ENCODE measurements at regions not wholly inside any gene's neighbourhood (a gene's known extent, or its start where the extent isn't known, plus 50 kb on each side); places are given as distances from the start of the nearest gene placed in this dataset.

DNA sequence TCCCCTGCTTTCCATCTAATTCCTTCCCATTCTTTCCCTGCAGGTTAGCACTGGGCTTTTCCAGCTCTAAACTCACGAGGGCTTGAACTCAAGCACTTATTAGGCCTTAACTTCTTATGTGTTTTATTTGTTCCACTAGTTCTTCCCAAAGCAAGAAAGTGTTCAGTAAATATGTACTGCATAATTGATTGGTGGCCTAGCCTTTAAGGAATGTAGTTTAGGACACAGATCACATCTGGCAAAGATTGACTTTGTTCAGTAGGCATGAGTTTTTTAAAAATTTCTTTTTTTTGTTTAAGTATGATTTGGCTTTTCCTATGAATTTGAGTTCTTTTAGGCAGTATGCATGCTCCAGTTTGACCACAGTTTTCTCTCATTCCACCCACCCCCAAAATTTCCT, 285.2 kb downstream of the NPR3 start:
- no peaks in the 10 kb centered on the region for H3K9me3 ChIP-seq (ENCODE audit: low read length)
- no peaks in the 10 kb centered on the region for H3K36me3 ChIP-seq (ENCODE audit: low read depth, low read length)
- H3K9me2 ChIP-seq (replicated peaks; ENCODE audit: low read length) = no peaks in the 10 kb centered on the region
- no peak overlapping the region for H3K4me3 ChIP-seq (ENCODE audit: low read length)
- no peak for DNase-seq
- no peak overlapping the region for H3K27ac ChIP-seq (ENCODE audit: low read length)
- CTCF ChIA-PET = no interaction called here
- H3K27me3 ChIP-seq (ENCODE audit: low read length) = no peaks in the 10 kb centered on the region
- H3K79me2 ChIP-seq (ENCODE audit: low read length) = no peaks in the 10 kb centered on the region
- H3K9ac ChIP-seq (ENCODE audit: low read length) = no peak overlapping the region
- no peaks in the 10 kb centered on the region for H3K4me1 ChIP-seq (ENCODE audit: insufficient read depth, low read length)
- intact Hi-C loops (cut with micrococcal nuclease) = no loop called here
- no peak overlapping the region for H2AFZ ChIP-seq (ENCODE audit: low read length)
- ATAC-seq = no peak
- no peaks in the 10 kb centered on the region for H3F3A ChIP-seq (ENCODE audit: low read length, unreplicated experiment)
- POLR2A ChIA-PET (ENCODE audit: unreplicated experiment) = no interaction called here
- H4K20me1 ChIP-seq (ENCODE audit: low read length) = no peaks in the 10 kb centered on the region
- TF ChIP-seq EZH2 (IDR thresholded peaks at IDR 0.05; ENCODE audit: low read length, unreplicated experiment) (no peak), EZH2phosphoT487 (IDR thresholded peaks at IDR 0.05; ENCODE audit: borderline replicate concordance, low read length) (no peak)
- TF ChIP-seq, protein P1, sequence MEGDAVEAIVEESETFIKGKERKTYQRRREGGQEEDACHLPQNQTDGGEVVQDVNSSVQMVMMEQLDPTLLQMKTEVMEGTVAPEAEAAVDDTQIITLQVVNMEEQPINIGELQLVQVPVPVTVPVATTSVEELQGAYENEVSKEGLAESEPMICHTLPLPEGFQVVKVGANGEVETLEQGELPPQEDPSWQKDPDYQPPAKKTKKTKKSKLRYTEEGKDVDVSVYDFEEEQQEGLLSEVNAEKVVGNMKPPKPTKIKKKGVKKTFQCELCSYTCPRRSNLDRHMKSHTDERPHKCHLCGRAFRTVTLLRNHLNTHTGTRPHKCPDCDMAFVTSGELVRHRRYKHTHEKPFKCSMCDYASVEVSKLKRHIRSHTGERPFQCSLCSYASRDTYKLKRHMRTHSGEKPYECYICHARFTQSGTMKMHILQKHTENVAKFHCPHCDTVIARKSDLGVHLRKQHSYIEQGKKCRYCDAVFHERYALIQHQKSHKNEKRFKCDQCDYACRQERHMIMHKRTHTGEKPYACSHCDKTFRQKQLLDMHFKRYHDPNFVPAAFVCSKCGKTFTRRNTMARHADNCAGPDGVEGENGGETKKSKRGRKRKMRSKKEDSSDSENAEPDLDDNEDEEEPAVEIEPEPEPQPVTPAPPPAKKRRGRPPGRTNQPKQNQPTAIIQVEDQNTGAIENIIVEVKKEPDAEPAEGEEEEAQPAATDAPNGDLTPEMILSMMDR (conservative IDR thresholded peaks at IDR 0.05; ENCODE audit: low read depth, low read length) = no peak
- BruUV-seq (replicated peaks) = no TSS peak
- no peak overlapping the region for H3K4me2 ChIP-seq (ENCODE audit: low read length)

DNA sequence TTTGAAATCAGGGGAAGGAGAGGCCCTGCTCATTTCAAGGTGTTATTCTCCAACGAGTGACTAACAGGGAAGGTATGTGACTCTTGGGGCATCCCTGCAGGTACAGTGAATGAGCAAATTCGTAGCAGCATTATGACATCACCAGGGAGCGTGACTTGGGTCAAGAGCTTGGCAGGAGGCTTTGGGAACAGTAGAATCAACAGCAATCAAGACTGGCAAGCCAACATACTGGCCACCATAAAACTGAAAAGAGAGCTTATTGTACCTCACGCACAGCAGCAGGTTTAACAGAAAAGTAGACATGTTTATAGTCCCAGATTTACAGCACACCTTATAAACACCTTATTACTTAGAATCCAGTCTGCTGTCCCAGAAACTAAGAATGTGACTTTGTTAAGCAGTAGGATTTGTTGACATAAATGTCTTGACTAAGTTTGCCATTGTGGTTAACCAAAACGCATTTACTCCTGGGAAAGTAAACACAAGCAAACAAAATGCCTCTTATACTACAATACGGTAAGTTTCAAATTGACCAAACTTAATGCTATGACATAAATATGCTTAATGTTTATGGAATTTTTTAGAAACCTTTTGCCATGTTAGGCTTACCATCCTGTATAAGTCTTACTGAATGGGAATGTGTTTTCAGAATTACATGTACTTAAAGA, 297.8 kb downstream of the NPR3 start:
- Histone ChIP-seq H3K79me2 (ENCODE audit: low read length) (no peaks in the 10 kb centered on the region), H3F3A (ENCODE audit: low read length, unreplicated experiment) (peaks cover 5% of the 10 kb centered on the region), H3K36me3 (ENCODE audit: low read depth, low read length) (peaks cover 16% of the 10 kb centered on the region; the same call in 1 of the 2 replicates), H2AFZ (ENCODE audit: low read length) (peak overlapping the region; percentile 40), H3K27me3 (ENCODE audit: low read length) (no peaks in the 10 kb centered on the region), H3K4me1 (ENCODE audit: insufficient read depth, low read length) (peaks cover 30% of the 10 kb centered on the region), H3K4me2 (ENCODE audit: low read length) (peak overlapping the region; percentile 42), H3K27ac (ENCODE audit: low read length) (peak overlapping the region; percentile 98), H3K9ac (ENCODE audit: low read length) (peak overlapping the region; percentile 81), H4K20me1 (ENCODE audit: low read length) (no peaks in the 10 kb centered on the region), H3K4me3 (ENCODE audit: low read length) (no peak overlapping the region), H3K9me2 (replicated peaks; ENCODE audit: low read length) (no peaks in the 10 kb centered on the region), H3K9me3 (ENCODE audit: low read length) (peaks cover 7% of the 10 kb centered on the region; the same call in 1 of the 2 replicates)
- no peak for TF ChIP-seq EZH2 (IDR thresholded peaks at IDR 0.05; ENCODE audit: low read length, unreplicated experiment)
- TF ChIP-seq, protein P1 (conservative IDR thresholded peaks at IDR 0.05; ENCODE audit: low read depth, low read length) = no peak
- DNase-seq = peak; percentile 91
- no TSS peak for BruUV-seq (replicated peaks)
- POLR2A ChIA-PET (ENCODE audit: unreplicated experiment) = interaction anchor here (0.6 to 0.7 kb wide), 2 partner anchors 35 to 161 kb away, joined by 3 to 4 read pairs; no protein-coding TSS in a partner anchor
- peak; percentile 77 for ATAC-seq
- CTCF ChIA-PET = interaction anchor here (0.6 kb wide), 1 partner anchor 293 kb away, joined by 4 read pairs; no protein-coding TSS in a partner anchor
- intact Hi-C loops (cut with micrococcal nuclease) = loop anchor here (5.0 kb wide), 1 partner anchor 37 kb away; no protein-coding TSS in a partner anchor

DNA sequence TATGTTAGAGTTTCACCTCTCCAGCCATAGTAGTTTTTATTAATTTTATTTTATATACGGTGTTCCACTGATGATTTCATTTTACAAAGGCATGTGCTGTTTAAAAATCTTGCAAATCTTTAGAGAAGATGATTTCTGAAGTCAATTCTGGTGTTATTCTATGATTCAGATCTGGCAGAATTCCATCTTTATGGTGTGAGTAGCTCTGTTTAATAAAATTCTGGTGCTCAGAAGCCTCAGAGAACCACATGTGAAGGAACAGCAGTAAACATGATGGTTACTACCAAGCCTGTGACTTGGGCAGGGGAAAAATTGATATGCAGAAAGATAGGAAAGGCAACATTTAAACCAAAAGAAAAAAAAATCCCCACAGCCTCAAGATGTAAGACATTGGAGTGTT, 299.7 kb downstream of the NPR3 start:
- Histone ChIP-seq H3K36me3 (ENCODE audit: low read depth, low read length) (peaks cover 15% of the 10 kb centered on the region; the same call in 1 of the 2 replicates), H3K4me1 (ENCODE audit: insufficient read depth, low read length) (peaks cover 30% of the 10 kb centered on the region), H3F3A (ENCODE audit: low read length, unreplicated experiment) (peaks cover 5% of the 10 kb centered on the region), H3K79me2 (ENCODE audit: low read length) (no peaks in the 10 kb centered on the region), H4K20me1 (ENCODE audit: low read length) (no peaks in the 10 kb centered on the region), H3K9me2 (replicated peaks; ENCODE audit: low read length) (no peaks in the 10 kb centered on the region), H2AFZ (ENCODE audit: low read length) (peak overlapping the region; percentile 18; the same call in 1 of the 2 replicates), H3K4me2 (ENCODE audit: low read length) (no peak overlapping the region), H3K9ac (ENCODE audit: low read length) (peak overlapping the region; percentile 81; the same call in 1 of the 2 replicates), H3K27ac (ENCODE audit: low read length) (peak overlapping the region; percentile 98), H3K4me3 (ENCODE audit: low read length) (no peak overlapping the region), H3K27me3 (ENCODE audit: low read length) (no peaks in the 10 kb centered on the region), H3K9me3 (ENCODE audit: low read length) (peaks cover 7% of the 10 kb centered on the region; the same call in 1 of the 2 replicates)
- CTCF ChIA-PET = no interaction called here
- intact Hi-C loops (cut with micrococcal nuclease) = no loop called here
- POLR2A ChIA-PET (ENCODE audit: unreplicated experiment) = no interaction called here
- TF ChIP-seq, protein P1 (conservative IDR thresholded peaks at IDR 0.05; ENCODE audit: low read depth, low read length) = no peak
- no peak for TF ChIP-seq EZH2 (IDR thresholded peaks at IDR 0.05; ENCODE audit: low read length, unreplicated experiment)
- TF ChIP-seq EZH2phosphoT487 (IDR thresholded peaks at IDR 0.05; ENCODE audit: borderline replicate concordance, low read length) = no peak
- DNase-seq (peak; percentile 28), ATAC-seq (no peak)
- no TSS peak for BruUV-seq (replicated peaks)

Data from PC-3 (cell line).